NCI-H128 (cell line): ENCODE measurements at regions not wholly inside any gene's neighbourhood (a gene's known extent, or its start where the extent isn't known, plus 50 kb on each side); places are given as distances from the start of the nearest gene placed in this dataset.
"Not testable (repeated sequence)": the region's sequence is repeated elsewhere in the genome, so short reads cannot be mapped to it uniquely, and the experiment has no call there.

Source experiments
- DNase-seq: peaks from one replicate; lab custom pipeline; 2025; ENCODE audit not compliant: unreplicated experiment; lab: John Stamatoyannopoulos, UW

GRCh38 chr11:33474866-33475265 lies 217.7 kb downstream of the HIPK3 start:
- no peak for DNase-seq

- no peak for DNase-seq
These were observed 214.4 kb downstream of the HIPK3 start for GRCh38 chr11:33471541-33471940.

GRCh38 chr11:33467966-33468365 lies 210.8 kb downstream of the HIPK3 start:
- no peak for DNase-seq

GRCh38 chr11:33463059-33463458 lies 205.9 kb downstream of the HIPK3 start:
- DNase-seq, result no peak

- DNase-seq, result no peak
These were observed 204.4 kb downstream of the HIPK3 start for GRCh38 chr11:33461369-33462125.

- no peak for DNase-seq
These were observed 200.8 kb downstream of the HIPK3 start for GRCh38 chr11:33457948-33458347.

- no peak for DNase-seq
These were observed 198.8 kb downstream of the HIPK3 start for GRCh38 chr11:33455867-33456463.

GRCh38 chr11:33454264-33454663 lies 197.1 kb downstream of the HIPK3 start:
- DNase-seq, result no peak

- no peak for DNase-seq
These were observed 195.8 kb downstream of the HIPK3 start for GRCh38 chr11:33452836-33453624.

GRCh38 chr11:33451364-33451763 lies 194.2 kb downstream of the HIPK3 start:
- DNase-seq, result no peak

- DNase-seq, result no peak
These were observed 192.6 kb downstream of the HIPK3 start for GRCh38 chr11:33449798-33450197.

GRCh38 chr11:33448461-33449130 lies 191.4 kb downstream of the HIPK3 start:
- no peak for DNase-seq

GRCh38 chr11:33445761-33446161 lies 188.6 kb downstream of the HIPK3 start:
- DNase-seq, result no peak

GRCh38 chr11:33444835-33445594 lies 187.8 kb downstream of the HIPK3 start:
- no peak for DNase-seq

GRCh38 chr11:33443684-33444083 lies 186.5 kb downstream of the HIPK3 start:
- no peak for DNase-seq

GRCh38 chr11:33438301-33438700 lies 181.1 kb downstream of the HIPK3 start:
- DNase-seq, result no peak

GRCh38 chr11:33437529-33437928 lies 180.3 kb downstream of the HIPK3 start:
- DNase-seq, result no peak

GRCh38 chr11:33435216-33435615 lies 178.0 kb downstream of the HIPK3 start:
- no peak for DNase-seq

- no peak for DNase-seq
These were observed 177.1 kb downstream of the HIPK3 start for GRCh38 chr11:33434294-33434693.

GRCh38 chr11:33428435-33428834 lies 171.3 kb downstream of the HIPK3 start:
- DNase-seq, result not testable (repeated sequence)
